ENCODE measurements at regions not wholly inside any gene's neighbourhood (a gene's known extent, or its start where the extent isn't known, plus 50 kb on each side); places are given as distances from the start of the nearest gene placed in this dataset.

- DNase-seq (ENCODE audit: low read depth in 1 of 2, low spot score in 1 of 2): no peak
Observed at GRCh38 chr14:101202627-101203404, 299.3 kb upstream of the RTL1 start.

DNA sequence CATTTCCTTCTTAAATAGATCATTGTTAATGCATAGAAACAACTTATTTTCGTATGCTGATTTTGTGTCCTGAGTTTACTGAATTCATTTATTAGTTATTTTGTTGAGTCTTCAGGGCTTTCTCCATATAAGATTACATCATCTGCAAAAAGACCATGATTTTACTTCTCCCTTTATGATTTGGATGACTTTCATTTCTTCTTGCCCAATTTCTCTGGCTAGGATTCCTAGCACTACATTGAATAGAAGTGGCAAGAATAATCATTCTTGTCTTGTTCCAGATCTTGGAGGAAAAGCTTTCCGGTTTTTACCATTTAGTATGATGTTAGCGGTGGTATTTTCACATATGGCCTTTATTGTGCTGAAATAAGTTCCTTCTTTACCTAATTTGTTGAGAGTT is 303.0 kb upstream of the RTL1 start:
- no peak for DNase-seq (ENCODE audit: low read depth in 1 of 2, low spot score in 1 of 2)

DNA sequence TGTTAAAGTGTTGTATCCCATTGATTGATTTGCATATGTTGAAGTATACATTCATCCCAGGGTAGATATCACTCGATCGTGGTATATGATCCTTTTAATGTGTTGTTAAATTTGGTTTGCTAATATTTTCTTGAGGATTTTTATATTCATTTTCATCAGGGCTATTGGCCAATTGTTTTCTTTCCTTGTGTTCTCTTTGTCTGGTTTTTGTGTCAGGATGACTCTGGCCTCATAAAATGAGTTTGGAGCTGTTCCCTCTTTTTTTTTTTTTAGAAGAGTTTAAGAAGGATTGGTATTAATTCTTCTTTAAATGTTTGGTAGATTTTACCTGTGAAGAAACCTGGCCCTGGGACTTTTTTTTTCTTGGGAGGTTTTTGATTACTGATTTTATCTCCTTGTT is 303.5 kb upstream of the RTL1 start:
- DNase-seq (ENCODE audit: low read depth in 1 of 2, low spot score in 1 of 2): no peak

- no peak for DNase-seq (ENCODE audit: low read depth in 1 of 2, low spot score in 1 of 2)
Observed at GRCh38 chr14:101207897-101208296, 304.4 kb upstream of the RTL1 start.

DNA sequence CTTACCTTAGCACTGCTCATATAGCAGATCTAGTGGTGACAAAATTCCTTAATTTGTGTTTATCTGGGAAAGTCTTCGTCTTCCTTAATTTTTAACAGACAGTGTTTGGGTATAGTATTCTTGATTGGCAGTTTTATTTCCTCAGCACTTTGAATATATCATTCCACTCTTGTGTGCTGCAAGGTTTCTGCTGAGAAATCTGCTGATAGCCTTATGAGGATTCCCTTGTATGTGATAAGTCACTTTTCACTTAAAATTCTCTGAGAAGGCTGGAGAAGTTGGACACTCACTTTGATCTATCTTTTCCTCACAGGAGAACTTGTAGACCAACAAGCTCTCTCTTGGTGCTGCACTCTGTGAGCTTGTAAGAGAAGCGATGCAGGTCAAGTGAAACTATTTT is 306.1 kb upstream of the RTL1 start:
- DNase-seq (ENCODE audit: low read depth in 1 of 2, low spot score in 1 of 2): no peak

DNA sequence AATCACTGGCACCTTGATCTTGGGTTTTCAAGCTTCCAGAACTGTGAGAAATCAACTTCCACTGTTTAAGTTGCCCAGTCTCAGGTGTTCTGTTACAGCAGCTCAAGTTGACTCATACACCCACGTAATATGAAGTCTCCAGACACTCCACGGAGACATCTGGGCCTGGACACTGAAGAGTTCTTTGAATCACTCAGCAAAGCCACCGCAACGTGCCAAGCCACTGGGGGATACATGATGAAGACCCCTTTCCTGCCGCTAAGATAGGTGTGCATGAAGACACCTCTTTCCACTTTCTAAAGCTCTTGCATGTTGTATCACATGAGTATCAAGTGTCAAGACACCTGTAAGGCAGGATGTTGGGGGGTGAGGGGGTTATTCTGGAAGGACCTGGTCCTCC is 311.7 kb upstream of the RTL1 start:
- no peak for DNase-seq (ENCODE audit: low read depth in 1 of 2, low spot score in 1 of 2)

- DNase-seq (ENCODE audit: low read depth in 1 of 2, low spot score in 1 of 2): no peak
Observed at GRCh38 chr14:101215927-101216326, 312.4 kb upstream of the RTL1 start.

DNA sequence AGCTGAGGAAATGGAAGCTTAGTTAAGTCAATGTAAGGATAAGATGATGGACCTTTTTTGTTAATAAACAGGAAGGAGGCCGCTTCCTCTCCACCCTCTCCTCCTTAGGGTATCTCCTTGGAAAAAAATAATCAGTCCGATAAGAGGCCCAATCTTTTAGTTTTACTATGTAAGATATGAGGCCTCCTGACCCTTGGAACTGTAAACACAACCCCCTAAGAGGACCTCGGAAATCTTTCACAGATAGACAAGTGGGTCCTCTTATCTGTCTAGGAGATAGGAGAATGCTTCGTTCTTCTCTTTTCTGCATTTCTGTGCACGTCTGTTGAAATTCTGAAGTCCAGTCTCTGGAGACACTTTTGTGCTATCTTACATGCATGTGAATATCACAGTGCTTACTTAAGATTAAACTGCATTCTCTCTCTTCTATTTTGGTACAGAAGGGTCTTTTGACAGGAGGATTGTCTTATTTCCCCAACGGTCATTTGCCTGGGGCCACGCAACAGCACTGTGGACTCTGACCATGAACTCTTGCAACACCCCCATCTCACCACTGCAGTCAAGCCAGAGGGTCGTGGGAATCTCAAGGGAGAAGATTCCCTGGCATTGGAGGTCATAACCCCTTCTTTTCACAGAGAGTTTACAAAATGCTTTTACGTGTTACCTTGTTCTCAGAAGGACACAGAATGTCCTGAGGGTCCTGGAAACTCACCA is 313.0 kb upstream of the RTL1 start:
- no peak for DNase-seq (ENCODE audit: low read depth in 1 of 2, low spot score in 1 of 2)

DNA sequence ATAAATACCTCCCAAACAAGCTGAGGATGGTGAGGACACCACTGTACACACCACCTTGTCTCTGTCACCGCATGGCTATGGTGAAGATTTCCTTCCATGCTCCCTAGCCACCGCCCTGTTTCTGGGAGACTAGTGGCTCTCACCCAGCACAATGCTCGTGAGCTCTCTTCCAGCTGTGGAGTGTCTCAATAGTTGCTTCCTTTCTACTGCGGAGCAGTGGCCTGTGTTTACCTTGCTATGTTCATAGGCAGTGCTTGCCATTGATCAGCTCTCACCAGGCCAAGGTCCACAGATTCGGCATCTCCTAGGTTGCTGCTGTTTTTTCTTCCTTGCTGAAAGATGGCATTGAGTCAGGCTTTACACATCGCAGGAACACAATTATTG is 313.6 kb upstream of the RTL1 start:
- DNase-seq (ENCODE audit: low read depth in 1 of 2, low spot score in 1 of 2): no peak

DNA sequence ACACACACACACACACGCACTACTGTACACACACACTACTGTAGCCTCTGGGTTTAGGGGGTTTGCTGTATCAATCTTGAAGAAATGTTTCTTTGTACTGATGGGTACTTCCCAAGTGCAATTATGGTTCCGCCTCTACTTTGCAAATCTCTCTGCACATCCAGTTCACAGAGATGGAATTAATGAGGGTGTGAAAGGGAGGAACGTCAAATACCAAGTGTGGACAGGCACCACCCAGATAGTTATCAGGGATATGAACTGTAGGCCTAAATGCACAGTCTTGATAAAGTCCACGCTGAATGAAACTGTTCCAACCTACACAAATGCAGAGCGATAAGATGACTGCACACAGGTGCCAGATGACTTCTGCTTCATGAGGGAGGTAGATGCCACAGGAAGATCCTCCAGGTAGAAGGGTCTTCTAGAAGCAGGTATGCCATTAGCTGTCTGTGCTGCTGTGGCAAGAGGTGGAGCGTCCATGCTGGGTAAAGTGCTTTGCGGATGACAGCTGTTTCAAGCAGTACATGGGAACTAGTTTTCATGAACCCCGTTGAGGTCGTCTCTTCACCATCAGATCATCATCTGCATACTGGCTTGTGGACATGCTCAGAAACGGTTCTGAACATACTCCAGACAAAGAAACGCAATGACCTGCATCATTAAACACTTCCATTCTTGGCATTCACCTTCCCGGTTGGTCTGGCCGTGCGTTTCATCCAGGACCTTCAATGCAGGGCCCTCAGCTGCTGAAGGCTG is 314.3 kb upstream of the RTL1 start:
- DNase-seq (ENCODE audit: low read depth in 1 of 2, low spot score in 1 of 2): no peak

- no peak for DNase-seq (ENCODE audit: low read depth in 1 of 2, low spot score in 1 of 2)
Observed at GRCh38 chr14:101219896-101220703, 316.6 kb upstream of the RTL1 start.

GRCh38 chr14:101220921-101221510 is 317.5 kb upstream of the RTL1 start:
- no peak for DNase-seq (ENCODE audit: low read depth in 1 of 2, low spot score in 1 of 2)

DNA sequence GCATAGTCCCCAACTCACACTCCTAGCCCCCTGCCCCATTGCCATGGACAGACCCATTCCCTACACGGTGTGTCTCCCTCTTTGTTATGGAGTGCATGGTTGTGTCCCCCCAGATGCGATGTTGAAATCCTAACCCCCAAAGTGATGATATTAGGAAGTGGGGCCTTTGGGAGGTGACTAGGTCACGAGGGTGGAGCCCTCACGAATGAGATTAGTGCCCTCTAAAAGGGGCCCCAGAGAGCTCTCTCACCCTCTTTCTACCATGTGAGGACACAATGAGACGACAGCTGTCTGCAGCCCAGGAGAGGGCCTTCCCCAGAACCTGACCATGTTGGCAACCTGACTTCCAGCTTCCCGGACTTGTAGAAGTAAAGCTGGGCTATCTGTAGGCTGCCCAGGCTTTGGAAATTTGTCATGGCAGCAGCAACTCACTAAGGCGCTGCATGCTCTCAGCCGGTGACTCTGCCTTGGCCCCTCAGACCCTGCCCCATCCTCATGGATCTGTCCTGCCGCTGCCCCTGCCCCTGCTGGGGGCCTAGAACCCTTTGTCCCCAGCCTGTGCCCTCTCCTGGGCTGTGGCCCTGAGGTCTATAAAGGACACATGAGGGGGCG is 318.1 kb upstream of the RTL1 start:
- no peak for DNase-seq (ENCODE audit: low read depth in 1 of 2, low spot score in 1 of 2)

GRCh38 chr14:101222362-101223070 is 319.0 kb upstream of the RTL1 start:
- no peak for DNase-seq (ENCODE audit: low read depth in 1 of 2, low spot score in 1 of 2)

- no peak for DNase-seq (ENCODE audit: low read depth in 1 of 2, low spot score in 1 of 2)
Observed at GRCh38 chr14:101223127-101223526, 319.6 kb upstream of the RTL1 start.

DNA sequence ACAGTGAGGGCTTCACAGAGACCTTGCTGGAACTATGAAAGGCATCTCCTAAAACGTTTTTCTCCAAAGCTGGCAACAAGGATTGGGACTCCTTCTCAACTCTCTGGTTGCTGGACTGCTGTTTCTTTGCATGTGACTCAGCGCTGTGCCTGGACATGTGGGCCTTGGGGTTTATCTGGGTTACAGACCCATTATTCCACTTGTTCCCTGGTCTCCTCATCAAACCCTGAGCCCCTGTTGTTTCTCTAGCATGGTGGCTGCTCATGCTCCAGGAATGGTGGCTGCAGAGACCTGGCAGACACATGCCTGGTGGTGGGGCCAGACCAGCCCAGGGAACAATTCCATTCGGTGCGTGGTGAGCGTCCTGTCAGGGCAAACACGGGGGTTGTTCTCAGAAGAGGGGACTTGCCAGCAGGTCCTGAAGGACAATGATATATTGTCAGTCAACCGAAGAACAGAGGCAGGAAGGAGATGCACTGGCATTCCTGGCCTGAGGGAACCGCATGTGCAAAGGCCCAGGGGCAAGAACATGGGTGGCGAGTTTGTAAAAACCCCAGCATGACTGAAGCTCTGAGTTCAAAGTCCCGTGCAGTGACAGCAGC is 320.1 kb upstream of the RTL1 start:
- no peak for DNase-seq (ENCODE audit: low read depth in 1 of 2, low spot score in 1 of 2)

- no peak for DNase-seq (ENCODE audit: low read depth in 1 of 2, low spot score in 1 of 2)
Observed at GRCh38 chr14:101224356-101225156, 321.0 kb upstream of the RTL1 start.

All from activated T-helper 1 cell treated with anti-CD3 and anti-CD28 coated beads, Interleukin-2, amount 50 U/mL, for 16 hours (primary cell).